Astrocyte of the spinal cord (primary cell): ENCODE measurements at regions not wholly inside any gene's neighbourhood (a gene's known extent, or its start where the extent isn't known, plus 50 kb on each side); places are given as distances from the start of the nearest gene placed in this dataset.

Source experiments
- DNase-seq: peaks from one replicate; pipeline ENCODE4 v3.0.0; 2011; ENCODE audit warnings: low read depth, low spot score
- H3K4me3 ChIP-seq: 2 replicates; pipeline ENCODE4 v1.5.1; 2011; ENCODE audit warnings: low read depth, mild to moderate bottlenecking, low read length, moderate library complexity
- in situ Hi-C: cut with HindIII; loops from 2 replicates; pipeline ENCODE4 v1.10.0; 2017; ENCODE audit warnings: low sequenced_read_pairs
- TF ChIP-seq, protein P1 (sequence below): IDR thresholded peaks from 2 replicates; pipeline ENCODE4 v1.5.1; 2012; ENCODE audit warnings: low read depth, mild to moderate bottlenecking, low read length, inconsistent platforms

DNA sequence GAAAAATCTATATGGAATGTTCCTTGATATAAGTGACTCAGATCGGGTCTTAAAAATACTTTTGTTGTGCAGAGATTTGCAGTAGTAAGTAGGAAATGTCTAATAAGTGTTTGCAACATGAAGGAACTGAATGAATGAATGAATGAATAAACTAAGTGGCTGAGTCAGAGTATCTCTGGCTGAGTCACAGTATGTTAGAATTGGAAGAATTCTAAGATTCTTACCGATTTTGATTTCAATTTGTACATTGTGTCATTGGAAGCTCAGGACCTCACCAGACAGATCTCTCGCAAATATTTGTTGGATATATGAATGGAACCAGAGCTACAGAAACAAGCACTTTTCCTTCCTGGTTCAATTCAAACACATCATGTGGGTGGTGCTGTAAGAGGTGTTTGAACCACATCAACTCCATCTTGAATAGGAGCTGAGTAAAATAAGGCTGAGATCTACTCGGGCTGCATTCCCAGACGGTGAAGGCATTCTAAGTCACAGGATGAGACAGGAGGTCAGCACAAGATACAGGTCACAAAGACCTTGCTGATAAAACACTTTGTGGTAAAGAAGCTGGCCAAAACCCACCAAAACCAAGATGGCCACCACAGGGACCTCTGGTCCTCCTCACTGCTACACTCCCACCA, 123.9 kb upstream of the FOXN3 start:
- TF ChIP-seq, protein P1, sequence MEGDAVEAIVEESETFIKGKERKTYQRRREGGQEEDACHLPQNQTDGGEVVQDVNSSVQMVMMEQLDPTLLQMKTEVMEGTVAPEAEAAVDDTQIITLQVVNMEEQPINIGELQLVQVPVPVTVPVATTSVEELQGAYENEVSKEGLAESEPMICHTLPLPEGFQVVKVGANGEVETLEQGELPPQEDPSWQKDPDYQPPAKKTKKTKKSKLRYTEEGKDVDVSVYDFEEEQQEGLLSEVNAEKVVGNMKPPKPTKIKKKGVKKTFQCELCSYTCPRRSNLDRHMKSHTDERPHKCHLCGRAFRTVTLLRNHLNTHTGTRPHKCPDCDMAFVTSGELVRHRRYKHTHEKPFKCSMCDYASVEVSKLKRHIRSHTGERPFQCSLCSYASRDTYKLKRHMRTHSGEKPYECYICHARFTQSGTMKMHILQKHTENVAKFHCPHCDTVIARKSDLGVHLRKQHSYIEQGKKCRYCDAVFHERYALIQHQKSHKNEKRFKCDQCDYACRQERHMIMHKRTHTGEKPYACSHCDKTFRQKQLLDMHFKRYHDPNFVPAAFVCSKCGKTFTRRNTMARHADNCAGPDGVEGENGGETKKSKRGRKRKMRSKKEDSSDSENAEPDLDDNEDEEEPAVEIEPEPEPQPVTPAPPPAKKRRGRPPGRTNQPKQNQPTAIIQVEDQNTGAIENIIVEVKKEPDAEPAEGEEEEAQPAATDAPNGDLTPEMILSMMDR: no peak
- in situ Hi-C loops: no loop called here
- H3K4me3 ChIP-seq: no peak overlapping the region
- peak; percentile 85 for DNase-seq

DNA sequence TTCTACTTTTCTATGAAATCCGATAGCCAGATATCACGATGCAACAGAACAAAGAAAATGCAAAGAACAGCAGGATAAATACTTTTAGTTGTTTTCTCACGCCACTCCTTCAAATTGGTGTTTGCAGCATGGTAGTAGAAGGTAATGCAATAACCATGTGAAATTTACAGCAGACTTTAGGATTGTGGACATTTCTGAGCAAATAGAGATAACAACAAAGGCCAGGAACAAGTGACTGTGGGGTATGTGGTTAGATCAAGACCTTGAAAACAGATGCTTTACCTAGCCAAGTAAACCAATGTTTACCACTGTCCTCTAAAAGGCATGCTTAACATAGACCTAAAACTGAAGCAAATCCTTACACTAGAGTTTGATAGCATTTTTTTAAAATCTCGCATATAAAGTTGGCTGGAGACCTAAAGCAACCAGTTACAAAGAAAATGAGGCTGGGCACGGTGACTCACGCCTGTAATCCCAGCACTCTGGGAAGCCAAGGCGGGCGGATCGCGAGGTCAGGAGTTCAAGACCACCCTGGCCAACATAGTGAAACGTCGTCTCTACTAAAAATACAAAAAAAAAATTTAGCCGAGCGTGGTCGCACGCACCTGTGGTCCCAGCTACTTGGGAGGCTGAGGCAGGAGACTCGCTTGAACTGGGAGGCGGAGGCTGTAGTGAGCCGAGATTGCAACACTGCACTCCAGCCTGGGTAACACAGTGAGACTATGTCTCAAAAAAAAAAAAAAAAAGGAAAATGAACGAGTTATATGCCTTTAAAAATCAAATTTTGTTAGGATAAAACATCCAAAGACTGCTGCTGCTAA, 123.2 kb upstream of the FOXN3 start:
- DNase-seq: peak; percentile 68
- in situ Hi-C loops: no loop called here
- TF ChIP-seq, protein P1: no peak
- no peak overlapping the region for H3K4me3 ChIP-seq

DNA sequence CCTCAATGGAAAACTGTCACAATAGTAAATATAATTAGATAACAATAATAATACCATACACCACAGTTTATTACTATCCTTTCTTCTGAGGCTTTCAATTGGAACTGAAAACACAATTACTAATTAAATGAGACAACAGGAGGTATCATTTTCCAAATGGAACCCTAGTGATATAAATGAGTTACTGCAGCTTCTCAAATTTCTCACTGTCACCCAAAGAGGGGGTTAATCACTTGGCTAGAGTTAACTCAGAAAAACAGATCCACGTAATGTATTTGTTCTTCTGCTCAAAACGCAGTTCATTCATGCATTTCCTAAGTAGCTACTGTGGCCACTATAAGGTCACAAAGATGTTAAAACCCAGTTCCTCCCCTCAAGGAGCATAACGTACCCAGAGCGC, 120.9 kb upstream of the FOXN3 start:
- H3K4me3 ChIP-seq: no peak overlapping the region
- in situ Hi-C loops: no loop called here
- DNase-seq: no peak
- TF ChIP-seq, protein P1: no peak

DNA sequence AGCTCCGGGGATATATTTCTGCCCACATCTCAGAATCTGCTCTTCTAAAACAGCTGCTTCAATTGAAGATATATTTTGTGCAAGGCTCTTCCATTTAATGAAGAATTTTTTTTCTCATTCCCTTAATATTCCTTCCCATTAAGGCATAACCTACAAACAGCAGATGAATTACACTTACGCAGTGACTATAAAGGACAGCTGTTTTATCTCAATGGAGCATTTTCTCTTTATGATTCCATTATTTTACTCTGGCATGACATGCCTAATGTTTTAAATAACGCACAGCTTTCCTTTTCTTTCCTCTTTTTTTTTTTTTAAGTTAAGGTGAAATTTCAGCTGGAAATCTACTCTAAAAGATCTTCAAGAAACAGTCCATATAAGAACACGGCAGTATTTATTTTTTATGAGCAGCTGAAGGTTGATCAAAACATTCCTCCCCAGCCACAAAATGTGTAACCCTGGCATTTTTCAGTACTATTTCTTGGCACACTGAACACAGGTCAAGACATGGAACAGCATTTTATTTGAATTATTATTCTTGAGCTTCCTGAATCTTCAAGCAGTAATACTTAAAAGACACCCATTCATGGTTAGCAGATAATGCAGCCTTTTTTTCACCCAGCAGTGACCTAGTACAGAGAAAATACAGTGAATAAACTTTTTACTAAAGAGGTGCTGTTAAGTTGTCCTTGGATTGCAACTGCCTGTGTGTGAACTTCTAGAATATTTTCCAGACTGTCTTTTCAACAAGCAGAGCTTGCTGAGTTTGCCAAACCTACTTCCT, 118.1 kb upstream of the FOXN3 start:
- H3K4me3 ChIP-seq: no peak overlapping the region
- TF ChIP-seq, protein P1: no peak
- in situ Hi-C loops: no loop called here
- peak; percentile 85 for DNase-seq

DNA sequence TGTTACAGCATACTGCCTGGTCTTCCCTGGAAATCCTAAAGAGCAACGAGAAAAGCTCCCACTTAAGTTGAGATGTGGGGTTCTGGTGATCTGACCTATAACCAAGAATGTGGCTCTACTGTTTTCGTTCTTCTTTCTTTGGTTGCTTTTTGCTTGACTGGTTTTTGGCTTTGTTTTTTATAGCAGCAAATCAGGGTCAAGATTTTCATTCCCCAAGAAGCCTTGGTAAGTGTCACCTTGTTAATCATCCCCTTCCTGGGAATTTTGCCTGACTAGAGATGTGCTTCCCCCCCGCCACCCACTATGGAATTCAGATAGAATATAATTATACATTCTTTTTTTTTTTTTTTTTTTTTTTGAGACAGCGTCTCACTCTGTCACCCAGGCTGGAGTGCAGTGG, 116.7 kb upstream of the FOXN3 start:
- TF ChIP-seq, protein P1: no peak
- no peak for DNase-seq
- no peak overlapping the region for H3K4me3 ChIP-seq
- in situ Hi-C loops: no loop called here

DNA sequence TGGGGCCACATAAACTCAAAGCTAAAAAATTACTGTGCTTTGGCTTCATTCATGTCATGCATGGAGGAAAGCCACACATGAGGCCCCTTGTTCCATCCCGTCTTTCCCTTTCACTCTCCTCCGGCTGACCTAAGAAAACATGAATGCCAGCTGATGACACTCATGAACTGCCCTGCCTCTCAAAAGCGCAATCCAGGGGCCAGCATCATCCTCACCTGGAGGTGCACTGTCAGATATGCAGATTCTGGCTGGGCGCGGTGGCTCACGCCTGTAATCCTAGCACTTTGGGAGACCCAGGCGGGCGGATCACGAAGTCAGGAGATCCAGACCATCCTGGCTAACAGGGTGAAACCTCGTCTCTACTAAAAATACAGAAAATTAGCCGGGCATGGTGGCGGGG, 116.1 kb upstream of the FOXN3 start:
- in situ Hi-C loops: no loop called here
- TF ChIP-seq, protein P1: no peak
- no peak overlapping the region for H3K4me3 ChIP-seq
- no peak for DNase-seq
